ENCODE measurements at regions not wholly inside any gene's neighbourhood (a gene's known extent, or its start where the extent isn't known, plus 50 kb on each side); places are given as distances from the start of the nearest gene placed in this dataset.

- Mint-ChIP-seq H3K4me3 (no peak overlapping the region), H3K4me1 (no peaks in the 10 kb centered on the region), H3K9me3 (no peaks in the 10 kb centered on the region), H3K36me3 (no peaks in the 10 kb centered on the region), H3K27ac (no peak overlapping the region), H3K27me3 (ENCODE audit: low read depth in 2 of 2) (peaks cover 13 to 36% of the 10 kb centered on the region in 2 donors)
- TF ChIP-seq CTCF (IDR thresholded peaks at IDR 0.05), result no peak
- H3K9me3 ChIP-seq (ENCODE audit: control insufficient read depth, insufficient read depth, low read length), result no peaks in the 10 kb centered on the region
- no peak for DNase-seq
- no peak overlapping the region for H3K4me3 ChIP-seq (ENCODE audit: low read length)
- H3K27ac ChIP-seq (ENCODE audit: low read length), result no peak overlapping the region
- H3K27me3 ChIP-seq (ENCODE audit: control insufficient read depth, insufficient read depth, low read length), result no peaks in the 10 kb centered on the region
- intact Hi-C loops (cut with micrococcal nuclease), result no loop called here
- ATAC-seq, result no peak
- no peaks in the 10 kb centered on the region for H3K4me1 ChIP-seq (ENCODE audit: control insufficient read depth, insufficient read depth, low read length)
- H3K36me3 ChIP-seq (ENCODE audit: control insufficient read depth, insufficient read depth, low read length), result no peaks in the 10 kb centered on the region
Measured at GRCh38 chr3:124320976-124321375, 329.1 kb upstream of the ROPN1 start.

DNA sequence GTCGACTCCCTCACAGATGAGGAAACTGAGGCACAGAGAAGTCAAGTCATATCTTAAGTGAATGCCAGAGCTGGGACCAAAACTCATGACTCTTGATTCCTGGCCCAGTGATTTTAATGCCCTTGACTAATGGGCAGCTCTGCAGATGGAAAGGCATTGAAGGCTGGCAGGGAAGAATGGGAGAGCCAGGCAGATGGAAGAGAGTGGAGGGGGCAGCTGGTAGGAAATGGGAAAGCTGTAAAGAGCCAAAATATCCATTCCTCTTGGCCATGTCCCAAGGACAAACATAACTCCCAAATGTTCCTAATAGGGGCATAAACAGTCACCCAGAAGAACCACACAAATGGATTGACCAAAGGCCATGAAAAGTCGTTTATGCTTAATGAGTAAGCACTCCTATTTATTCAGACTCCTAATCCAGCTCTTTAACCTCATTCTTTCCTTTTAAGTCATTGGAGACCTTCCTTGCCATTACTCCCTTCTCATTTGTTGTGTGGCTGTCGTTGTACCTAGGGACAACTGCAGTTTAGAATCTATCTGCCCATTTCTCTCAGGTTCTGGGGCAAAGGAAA lies 330.5 kb upstream of the ROPN1 start:
- no peaks in the 10 kb centered on the region for H3K9me3 ChIP-seq (ENCODE audit: control insufficient read depth, insufficient read depth, low read length)
- no peak overlapping the region for H3K27ac Mint-ChIP-seq
- no peak overlapping the region for H3K4me3 ChIP-seq (ENCODE audit: low read length)
- no peak for TF ChIP-seq CTCF (IDR thresholded peaks at IDR 0.05)
- DNase-seq, result no peak
- H3K9me3 Mint-ChIP-seq, result no peaks in the 10 kb centered on the region
- intact Hi-C loops (cut with micrococcal nuclease), result no loop called here
- no peaks in the 10 kb centered on the region for H3K27me3 ChIP-seq (ENCODE audit: control insufficient read depth, insufficient read depth, low read length)
- no peaks in the 10 kb centered on the region for H3K36me3 Mint-ChIP-seq
- H3K4me3 Mint-ChIP-seq, result no peak overlapping the region
- peaks cover 7 to 36% of the 10 kb centered on the region in 2 donors for H3K27me3 Mint-ChIP-seq (ENCODE audit: low read depth in 2 of 2)
- 80% methylated on average over 3 of the region's 3 CpGs for WGBS (ENCODE audit: insufficient coverage)
- no peaks in the 10 kb centered on the region for H3K4me1 Mint-ChIP-seq
- ATAC-seq, result no peak
- no peaks in the 10 kb centered on the region for H3K4me1 ChIP-seq (ENCODE audit: control insufficient read depth, insufficient read depth, low read length)
- H3K36me3 ChIP-seq (ENCODE audit: control insufficient read depth, insufficient read depth, low read length), result no peaks in the 10 kb centered on the region
- no peak overlapping the region for H3K27ac ChIP-seq (ENCODE audit: low read length)

DNA sequence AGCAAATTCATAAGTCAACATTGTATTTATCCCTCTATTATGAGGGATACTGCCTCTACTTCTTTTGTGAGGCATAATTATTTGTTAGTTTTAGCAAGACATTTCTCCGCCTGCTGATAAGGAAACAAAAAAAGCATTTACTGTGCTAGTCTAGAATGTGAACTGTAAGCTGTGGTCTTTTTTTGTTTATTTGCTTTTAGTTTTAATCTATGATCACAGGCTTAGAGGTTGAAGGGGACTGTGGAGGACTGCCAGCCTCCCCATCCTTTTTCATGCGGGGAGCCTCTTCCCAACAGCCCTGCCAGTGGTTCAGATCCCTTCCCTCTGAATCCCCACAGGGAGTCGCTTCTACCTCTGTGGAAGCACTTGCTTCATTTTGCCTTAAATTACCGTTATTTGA lies 331.0 kb upstream of the ROPN1 start:
- H3K9me3 Mint-ChIP-seq, result no peaks in the 10 kb centered on the region
- WGBS (ENCODE audit: insufficient coverage), result 97% methylated on average over 3 of the region's 4 CpGs
- TF ChIP-seq CTCF (IDR thresholded peaks at IDR 0.05), result no peak
- no peak overlapping the region for H3K4me3 Mint-ChIP-seq
- H3K4me3 ChIP-seq (ENCODE audit: low read length), result no peak overlapping the region
- H3K27ac Mint-ChIP-seq, result no peak overlapping the region
- H3K4me1 Mint-ChIP-seq, result no peaks in the 10 kb centered on the region
- intact Hi-C loops (cut with micrococcal nuclease), result no loop called here
- no peaks in the 10 kb centered on the region for H3K36me3 Mint-ChIP-seq
- no peaks in the 10 kb centered on the region for H3K9me3 ChIP-seq (ENCODE audit: control insufficient read depth, insufficient read depth, low read length)
- peaks cover 7 to 36% of the 10 kb centered on the region in 2 donors for H3K27me3 Mint-ChIP-seq (ENCODE audit: low read depth in 2 of 2)
- H3K27ac ChIP-seq (ENCODE audit: low read length), result no peak overlapping the region
- no peaks in the 10 kb centered on the region for H3K27me3 ChIP-seq (ENCODE audit: control insufficient read depth, insufficient read depth, low read length)
- no peaks in the 10 kb centered on the region for H3K4me1 ChIP-seq (ENCODE audit: control insufficient read depth, insufficient read depth, low read length)
- no peaks in the 10 kb centered on the region for H3K36me3 ChIP-seq (ENCODE audit: control insufficient read depth, insufficient read depth, low read length)
- no peak for DNase-seq
- ATAC-seq, result no peak

DNA sequence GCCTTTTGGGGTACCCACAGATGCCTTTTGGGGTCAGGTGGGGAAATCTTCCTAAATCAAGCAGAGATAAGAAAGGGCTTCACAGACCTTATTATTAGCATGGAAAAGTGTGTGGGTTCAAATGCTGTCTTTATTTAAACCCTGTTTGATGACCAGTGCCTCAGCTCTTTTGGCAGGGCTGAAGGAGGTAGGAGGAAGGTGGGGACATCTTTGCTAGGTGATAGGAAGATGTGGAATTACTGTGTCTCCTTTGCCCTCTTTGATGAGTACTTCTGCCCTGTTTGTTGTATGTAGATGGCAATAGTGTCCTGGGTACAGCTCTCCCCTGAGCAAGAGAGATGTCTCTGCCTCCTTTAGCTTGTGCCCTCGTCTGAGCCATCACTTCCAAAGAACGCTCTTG lies 333.3 kb upstream of the ROPN1 start:
- Mint-ChIP-seq H3K4me1 (no peaks in the 10 kb centered on the region), H3K27ac (no peak overlapping the region), H3K27me3 (ENCODE audit: low read depth in 2 of 2) (peaks cover 7 to 30% of the 10 kb centered on the region in 2 donors), H3K4me3 (no peak overlapping the region), H3K36me3 (no peaks in the 10 kb centered on the region), H3K9me3 (no peaks in the 10 kb centered on the region)
- Histone ChIP-seq H3K27ac (ENCODE audit: low read length) (no peak overlapping the region), H3K9me3 (ENCODE audit: control insufficient read depth, insufficient read depth, low read length) (no peaks in the 10 kb centered on the region), H3K4me3 (ENCODE audit: low read length) (no peak overlapping the region), H3K4me1 (ENCODE audit: control insufficient read depth, insufficient read depth, low read length) (no peaks in the 10 kb centered on the region), H3K27me3 (ENCODE audit: control insufficient read depth, insufficient read depth, low read length) (no peaks in the 10 kb centered on the region), H3K36me3 (ENCODE audit: control insufficient read depth, insufficient read depth, low read length) (no peaks in the 10 kb centered on the region)
- ATAC-seq (no peak), DNase-seq (no peak)
- 80% methylated on average over 2 of the region's 2 CpGs for WGBS (ENCODE audit: insufficient coverage)
- no peak for TF ChIP-seq CTCF (IDR thresholded peaks at IDR 0.05)
- intact Hi-C loops (cut with micrococcal nuclease), result no loop called here

Data from natural killer cell (primary cell).